GM18868 (cell line): ENCODE measurements at regions not wholly inside any gene's neighbourhood (a gene's known extent, or its start where the extent isn't known, plus 50 kb on each side); places are given as distances from the start of the nearest gene placed in this dataset.
"Not testable (repeated sequence)": the region's sequence is repeated elsewhere in the genome, so short reads cannot be mapped to it uniquely, and the experiment has no call there.

Source experiments
- ATAC-seq: cut with Tn5 transposase; IDR thresholded peaks from one replicate; pipeline ENCODE4 v1.9.1; 2021; ENCODE audit warnings: mild to moderate bottlenecking, moderate library complexity; ENCODE audit not compliant: unreplicated experiment

DNA sequence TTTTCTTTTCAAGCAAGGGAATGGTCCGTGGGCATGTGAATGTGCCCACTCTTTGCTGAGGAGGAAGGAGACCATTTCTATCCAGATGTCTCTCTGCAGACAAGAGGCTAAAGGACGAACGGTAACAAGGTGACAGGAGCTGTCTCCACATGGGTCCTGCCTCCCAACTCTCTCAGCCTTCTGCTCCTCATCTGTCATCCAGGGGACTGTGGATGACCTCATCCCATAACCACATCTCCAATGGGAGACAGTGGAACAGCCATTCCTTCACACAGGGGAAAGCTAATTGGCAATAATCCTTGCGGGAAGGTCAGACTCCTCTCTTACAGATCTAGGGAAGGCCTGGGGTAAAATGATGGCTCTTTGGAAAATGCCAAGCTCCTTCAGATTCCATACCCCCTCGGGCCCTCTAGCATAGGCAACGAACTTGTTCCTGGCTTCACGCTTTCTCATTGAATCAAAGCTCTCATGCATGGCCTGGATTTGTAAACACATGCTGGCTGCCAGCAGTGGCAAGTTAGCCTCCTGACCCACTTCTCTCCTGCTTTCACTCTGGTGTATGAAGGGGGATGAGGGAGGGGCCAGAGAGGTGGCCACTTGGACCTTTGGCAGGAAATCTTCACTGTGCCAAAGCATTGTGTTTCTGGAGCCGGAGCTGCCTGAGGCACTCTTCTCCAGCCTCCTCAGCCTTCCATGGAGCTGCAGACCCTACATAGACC lies 65.8 kb upstream of the IKBKE start:
- ATAC-seq = not testable (repeated sequence)

GRCh38 chr1:206405282-206405681 lies 65.0 kb upstream of the IKBKE start:
- ATAC-seq = not testable (repeated sequence)

GRCh38 chr1:206408371-206409288 lies 61.6 kb upstream of the IKBKE start:
- not testable (repeated sequence) for ATAC-seq

GRCh38 chr1:206411321-206411720 lies 59.0 kb upstream of the IKBKE start:
- no peak for ATAC-seq

DNA sequence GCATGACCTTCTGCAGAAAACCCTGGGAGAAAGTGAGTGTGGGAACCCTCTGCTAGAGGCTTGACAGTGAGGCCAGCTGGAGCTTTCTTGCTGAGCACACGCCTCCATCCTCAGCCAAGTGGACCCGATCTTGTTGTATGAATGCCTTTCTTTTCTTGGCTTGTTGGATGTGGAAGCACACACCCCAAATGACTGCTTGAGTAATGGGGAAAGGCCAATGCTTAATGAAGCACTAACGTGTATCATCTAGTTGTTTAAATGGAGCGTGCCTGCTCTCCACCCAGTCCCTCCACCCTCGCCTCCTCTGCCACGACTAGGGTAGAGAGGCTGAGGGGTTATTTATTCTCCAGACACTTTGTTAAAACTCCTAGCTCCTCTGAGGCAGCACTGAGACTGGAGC lies 54.3 kb upstream of the IKBKE start:
- no peak for ATAC-seq

DNA sequence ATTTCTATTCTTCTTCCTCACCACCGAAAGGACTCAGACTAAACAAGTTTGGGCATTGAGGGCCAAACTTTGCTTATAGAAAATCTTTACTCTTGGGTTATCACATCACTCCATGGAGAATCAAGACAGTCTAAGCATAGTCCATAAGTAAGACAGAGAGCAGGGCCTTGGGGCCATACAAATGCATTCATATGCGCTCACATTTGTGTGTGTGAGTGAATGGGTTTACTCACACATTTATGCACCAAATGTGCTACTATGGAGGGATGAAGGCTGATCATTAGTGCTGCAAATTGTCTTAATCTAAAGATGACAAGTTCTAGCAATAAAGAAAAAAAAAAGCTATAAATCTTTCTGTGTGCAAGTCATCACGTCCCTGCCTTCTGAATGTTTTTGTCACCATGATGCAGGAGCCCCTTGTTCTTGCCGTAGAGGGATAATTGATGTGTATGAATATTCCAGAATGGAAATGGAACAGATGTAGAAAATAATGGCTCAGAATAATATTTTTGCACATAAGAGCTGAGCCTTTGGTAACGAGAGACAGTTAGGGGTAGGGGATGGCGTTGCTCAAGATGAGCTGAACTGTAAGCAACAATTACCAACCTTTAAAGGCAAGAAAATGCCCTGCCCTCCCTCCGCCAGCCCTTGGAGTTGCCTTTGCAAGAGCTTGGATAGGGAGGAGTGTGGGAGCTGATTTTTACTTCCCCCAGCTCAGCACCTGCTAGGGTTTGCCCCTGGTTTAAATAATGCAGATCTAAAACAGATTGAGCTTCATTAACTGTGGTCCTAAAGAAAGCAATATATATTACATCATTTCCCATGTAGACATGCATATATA lies 52.3 kb upstream of the IKBKE start:
- ATAC-seq = no peak

GRCh38 chr1:206419250-206419649 lies 51.0 kb upstream of the IKBKE start:
- ATAC-seq = no peak

- ATAC-seq = no peak
These were observed 50.5 kb upstream of the IKBKE start for GRCh38 chr1:206419783-206420182.

DNA sequence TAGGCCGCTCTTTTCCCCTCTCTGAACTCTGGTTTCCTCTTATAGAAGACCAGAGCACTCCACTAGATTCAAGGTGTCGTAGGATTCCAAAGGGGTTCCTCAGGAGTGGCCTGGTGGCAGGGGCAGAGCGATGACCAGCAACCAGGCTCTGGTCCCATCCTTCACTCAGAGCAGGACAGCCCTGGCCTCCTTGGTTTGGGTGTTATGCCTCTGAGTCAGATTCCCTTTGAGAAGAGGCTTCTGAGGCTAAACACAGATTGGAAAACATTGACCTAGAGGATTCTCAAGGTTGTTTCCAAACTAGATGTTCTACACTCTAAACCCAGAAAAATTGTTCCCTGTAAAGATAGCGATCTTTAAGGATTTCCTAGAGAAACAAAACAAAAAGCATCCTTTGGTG lies 49.8 kb upstream of the IKBKE start:
- ATAC-seq = no peak
